ENCODE measurements at regions not wholly inside any gene's neighbourhood (a gene's known extent, or its start where the extent isn't known, plus 50 kb on each side); places are given as distances from the start of the nearest gene placed in this dataset.

DNA sequence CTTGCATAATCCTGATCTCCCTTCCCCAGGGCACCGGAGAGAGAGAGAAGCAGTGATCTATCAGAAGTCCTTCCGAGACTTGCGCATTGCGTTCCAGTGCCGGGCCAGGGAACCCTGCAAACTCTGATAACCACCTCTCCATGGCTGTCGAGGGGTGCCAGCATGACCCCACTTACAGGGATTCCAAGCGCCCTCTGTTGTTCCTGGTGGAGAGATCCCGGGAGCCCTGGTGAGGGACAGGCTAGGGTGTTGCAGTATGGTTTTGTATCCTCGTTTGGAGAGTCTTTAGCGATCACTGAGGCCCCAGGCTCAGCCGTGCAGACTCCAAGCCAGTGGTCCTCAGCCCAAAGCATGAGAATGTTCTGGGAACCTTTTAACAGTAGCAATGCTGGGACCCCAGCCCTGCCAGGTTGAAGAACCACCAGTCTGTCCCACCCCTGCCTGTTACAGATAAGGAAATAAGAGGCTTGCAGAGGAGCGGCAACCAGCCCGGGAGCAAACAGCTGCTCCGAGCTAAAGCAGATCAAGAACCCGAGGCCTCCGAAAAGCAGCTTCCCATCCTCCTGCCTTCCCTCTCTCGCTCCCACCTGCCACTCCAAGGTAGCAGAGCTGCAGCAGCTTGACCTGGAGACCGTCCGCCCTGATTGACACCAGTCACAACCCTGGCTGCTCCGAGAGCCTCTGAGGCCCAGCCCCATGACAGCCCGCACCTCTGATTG lies 150.3 kb upstream of the RPL38 start:
- DNase-seq = no peak

DNA sequence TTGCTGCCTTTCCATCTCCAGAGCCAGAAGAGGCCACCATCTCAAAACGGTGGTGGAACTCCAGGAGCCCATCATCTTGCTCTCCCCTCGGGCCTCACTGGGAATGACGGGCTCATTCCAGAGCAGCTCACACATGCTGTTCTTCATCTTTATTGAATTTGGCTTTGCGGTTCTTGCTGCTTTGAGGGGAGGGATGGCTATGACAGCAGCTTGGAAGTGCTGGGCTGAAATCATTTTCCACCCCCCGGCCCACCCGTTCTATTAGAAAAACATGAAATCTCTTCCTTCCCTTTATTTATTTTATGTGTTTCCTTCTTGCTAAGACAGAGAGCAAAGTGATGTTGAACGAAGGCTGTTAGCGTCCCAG lies 149.8 kb upstream of the RPL38 start:
- DNase-seq = peak; percentile 70

DNA sequence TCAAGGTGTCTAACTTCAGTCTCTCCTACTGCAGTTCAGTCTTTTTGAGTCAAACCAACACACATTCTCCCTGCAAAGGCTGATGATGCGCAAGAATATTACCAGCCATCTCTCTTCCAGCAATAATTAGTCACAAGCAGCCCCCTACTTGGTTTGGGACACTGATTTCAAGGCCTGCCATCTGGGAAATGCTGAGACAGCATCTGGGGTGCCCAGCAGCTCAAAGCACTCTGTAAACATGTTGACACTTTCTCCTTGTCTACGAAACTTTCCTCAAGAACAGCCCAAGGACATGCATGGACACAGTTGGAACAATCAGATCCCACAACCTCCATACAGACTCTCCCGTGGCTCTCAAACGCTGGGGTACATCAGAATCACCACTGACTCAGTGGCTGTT lies 149.2 kb upstream of the RPL38 start:
- no peak for DNase-seq

DNA sequence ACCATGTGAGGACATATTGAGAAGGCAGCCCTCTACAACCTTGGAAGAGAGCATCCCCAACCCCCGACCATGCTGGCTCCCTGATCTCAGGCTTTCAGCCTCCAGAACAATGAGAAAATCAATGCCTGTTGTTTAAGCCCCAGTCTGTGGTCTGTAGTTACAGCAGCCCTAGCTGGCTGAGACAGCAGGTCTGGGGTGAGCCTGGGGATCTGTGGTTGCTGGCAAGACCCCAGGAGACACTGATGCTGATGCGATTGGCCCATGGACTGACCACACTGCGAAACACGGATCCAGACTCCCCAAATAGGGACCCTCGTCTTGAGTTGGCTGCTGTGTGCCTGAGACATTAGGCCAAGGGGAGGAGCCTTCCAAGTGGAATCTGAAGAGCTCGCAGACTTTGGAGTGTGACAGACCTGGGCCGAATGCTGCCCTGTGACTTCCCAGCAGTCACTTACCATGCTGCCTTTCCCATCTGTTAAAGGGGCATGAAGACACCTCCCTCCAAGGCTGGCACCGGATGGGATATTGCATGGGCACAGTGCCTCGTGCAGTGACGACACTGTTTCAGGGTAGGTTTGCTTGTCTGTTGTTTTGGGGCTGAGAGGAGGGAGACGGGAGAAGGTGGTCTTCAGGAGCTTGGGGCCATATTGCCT lies 147.8 kb upstream of the RPL38 start:
- DNase-seq = peak; percentile 24

DNA sequence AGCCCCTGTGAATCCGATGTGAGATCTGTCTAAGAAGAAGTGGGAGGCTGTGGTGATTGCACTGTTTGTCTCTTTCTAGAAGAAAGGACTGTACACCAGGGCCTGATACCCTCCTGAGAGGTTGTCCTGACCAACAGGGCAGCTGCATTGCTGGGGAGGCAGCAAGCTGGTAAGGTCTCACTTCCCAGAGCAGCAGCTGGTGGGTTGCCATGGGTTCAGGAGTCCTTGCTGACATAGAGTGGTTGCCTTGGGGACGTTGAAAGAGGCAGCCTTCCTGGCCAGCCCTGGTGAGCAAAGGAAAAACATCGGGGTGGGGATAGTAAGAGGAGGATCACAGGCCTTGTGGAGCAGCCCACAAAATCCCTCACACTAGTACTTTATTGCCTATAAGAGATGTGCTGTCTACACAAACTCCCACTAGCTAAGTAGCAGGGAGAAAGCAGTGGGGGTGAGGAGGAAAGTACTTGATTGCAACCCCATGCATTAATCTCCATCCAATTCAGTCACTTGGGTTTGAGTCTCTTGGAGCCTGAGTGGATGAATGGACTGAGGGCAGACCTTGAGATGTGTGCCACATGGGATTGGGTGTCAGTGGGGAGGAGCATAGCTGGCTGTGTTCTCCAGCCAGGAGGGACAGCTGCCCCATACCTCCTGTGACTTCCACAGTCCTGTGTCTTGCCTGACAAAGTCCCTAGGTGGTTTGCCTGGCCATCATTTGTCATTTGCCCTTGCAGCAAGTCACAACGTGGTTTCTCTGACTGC lies 143.8 kb upstream of the RPL38 start:
- peak; percentile 56 for DNase-seq

DNA sequence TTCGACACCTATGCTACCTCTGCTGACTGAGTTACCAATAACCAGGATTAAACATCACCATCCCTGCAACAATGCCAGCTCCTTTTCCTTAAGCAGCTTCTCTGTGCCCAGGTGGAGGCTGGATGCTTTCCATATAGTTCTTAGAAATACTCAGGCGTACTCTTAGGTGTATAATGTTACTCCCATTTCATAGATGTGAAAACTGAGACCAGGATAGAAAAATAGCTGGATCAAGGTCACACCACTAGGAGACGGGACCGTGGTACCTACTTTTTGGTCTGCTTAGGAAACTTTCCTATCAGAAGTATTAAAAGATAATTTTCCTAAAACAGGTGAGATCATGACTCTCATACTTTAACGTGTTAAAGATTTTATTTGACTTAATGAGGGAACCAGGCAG lies 141.7 kb upstream of the RPL38 start:
- DNase-seq = no peak

DNA sequence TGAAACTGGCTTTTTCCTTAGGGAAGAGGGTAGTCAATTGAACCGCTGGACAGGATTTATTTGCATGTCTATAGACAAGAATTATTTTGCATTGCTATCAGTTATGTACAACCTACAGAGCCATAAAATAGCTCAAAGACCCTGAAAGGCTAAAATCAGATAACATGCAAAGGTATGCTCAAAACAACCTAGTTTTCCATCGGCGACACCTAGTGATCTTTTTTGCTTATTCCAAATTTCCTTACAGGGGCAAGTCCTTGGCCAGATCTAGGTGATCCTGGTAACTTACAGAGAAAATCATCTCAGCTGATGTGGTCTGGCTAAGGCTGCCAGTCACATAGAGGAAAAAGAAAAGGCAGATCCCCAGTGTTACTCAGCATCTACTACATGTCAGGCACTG lies 141.2 kb upstream of the RPL38 start:
- no peak for DNase-seq

DNA sequence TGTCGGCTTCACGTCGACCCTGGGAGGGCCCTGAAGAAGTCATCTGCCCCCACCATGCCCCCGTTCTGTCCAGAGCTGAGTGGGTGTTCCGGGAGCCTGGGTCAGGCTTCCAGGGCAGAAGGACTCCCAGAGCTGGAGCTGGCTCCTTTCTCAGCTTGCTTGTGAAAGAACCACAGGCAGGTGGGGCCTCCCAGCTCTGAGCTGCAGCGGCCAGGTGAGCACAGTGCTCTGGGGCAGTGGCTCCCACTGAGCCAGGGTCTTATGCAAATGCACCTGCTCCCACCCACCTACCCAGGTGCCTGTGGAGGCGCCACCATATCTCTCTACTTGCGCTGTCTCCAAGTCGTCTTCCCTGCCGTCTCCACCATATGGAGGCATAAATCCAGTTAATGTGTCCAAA lies 140.0 kb upstream of the RPL38 start:
- DNase-seq = no peak

DNA sequence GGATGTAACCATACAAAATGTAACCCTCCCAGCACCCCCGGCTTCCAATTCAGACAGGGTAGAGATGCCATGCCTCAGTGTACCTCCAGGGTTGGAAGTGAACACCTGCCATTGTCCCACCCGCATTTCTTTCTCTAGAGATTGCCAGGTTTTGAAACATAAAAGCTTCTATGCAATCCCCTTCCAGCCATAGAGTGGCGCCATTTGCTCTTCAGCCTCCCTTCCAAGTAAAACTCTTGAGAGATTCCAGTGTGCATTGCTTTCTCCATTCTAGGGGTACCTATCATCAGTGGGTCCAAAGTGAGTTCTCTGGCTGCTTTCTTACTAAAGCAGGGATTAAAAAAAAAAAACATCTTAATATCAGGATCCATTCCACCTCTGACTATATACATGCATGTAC lies 133.1 kb upstream of the RPL38 start:
- no peak for DNase-seq

DNA sequence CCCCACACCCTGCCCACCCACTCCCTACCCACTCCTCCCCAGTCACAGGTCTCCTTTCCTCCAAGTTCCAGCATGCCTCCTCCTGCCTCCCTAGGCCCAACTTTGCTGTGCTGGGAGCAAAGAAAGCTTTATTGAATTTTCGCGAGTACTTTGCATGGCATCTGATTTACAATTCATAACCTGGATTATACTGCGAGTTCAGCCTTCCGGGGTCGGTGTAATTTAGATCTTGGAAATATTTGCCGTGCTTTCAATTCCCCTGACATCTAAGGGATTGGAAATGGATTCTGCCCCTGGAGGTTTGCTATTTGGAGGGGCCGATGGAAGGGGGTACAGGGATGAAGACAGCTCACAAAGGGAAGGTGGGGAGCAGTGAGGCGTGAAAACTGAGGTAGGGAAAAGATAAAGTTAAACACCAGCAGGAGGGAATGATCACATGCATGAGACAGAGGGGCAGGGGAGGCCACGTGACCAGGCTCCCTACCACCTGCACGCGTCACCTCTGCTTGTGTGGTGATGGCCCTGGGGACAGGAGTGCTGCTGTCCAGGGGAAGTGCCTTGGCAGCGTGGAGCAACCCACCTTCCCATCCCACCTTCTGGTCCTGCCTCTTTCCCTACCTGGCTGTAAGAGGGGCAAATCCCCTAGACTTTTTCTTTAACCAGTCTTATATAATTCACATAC lies 132.3 kb upstream of the RPL38 start:
- DNase-seq = no peak

DNA sequence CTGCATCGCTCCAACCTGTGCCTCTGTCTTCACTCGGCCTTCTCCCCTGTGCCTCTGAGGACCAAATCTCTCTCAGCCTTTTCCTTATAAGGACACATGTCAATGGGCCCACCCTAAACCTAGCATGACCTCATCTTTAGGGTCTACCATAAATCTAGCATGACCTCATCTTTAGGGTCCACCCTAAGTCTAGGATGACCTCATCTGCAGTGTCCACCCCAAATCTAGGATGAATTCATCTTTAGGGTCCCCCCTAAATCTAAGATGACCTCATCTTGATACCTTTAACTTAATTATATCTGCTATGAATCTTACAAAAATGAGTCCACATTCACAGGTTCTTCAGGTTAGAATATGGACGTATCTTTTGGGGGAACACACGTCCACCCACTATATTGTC lies 131.1 kb upstream of the RPL38 start:
- no peak for DNase-seq

DNA sequence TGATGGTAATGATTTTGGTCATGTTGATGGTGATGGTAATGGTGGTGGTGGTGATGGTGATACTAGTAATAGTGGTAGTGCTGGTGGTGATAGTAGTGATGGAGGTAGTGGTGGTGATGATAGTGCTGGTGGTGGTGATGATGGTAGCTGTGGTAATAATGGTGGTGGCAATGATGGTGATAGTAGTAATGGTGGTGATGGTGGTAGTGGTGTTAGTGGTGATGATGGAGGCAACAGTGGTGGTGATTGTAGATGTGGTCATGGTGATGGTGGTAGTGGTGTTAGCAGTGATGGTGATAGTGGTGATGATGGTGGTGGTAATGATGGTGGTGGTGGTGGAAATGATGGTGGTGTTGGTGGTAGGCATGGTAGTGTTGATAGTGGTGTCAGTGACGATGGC lies 127.0 kb upstream of the RPL38 start:
- no peak for DNase-seq

DNA sequence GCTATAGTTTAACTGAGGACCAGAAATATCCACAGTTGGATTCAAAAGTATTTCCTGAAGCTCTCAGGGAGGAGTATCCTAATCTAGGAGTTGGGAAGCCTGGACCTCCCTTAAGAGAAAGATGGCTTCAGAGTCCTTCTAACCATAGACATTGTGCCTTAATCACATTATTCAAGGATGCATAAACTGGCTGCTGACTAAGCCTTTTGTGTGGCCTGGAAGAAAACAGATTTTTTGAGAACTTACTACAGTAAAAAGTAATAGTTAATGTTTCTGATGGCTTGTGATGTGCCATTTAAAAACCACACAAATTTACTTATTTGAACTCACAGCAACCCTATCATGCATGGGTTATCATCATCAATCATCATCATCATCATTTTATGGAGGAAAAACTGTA lies 126.2 kb upstream of the RPL38 start:
- DNase-seq = no peak

DNA sequence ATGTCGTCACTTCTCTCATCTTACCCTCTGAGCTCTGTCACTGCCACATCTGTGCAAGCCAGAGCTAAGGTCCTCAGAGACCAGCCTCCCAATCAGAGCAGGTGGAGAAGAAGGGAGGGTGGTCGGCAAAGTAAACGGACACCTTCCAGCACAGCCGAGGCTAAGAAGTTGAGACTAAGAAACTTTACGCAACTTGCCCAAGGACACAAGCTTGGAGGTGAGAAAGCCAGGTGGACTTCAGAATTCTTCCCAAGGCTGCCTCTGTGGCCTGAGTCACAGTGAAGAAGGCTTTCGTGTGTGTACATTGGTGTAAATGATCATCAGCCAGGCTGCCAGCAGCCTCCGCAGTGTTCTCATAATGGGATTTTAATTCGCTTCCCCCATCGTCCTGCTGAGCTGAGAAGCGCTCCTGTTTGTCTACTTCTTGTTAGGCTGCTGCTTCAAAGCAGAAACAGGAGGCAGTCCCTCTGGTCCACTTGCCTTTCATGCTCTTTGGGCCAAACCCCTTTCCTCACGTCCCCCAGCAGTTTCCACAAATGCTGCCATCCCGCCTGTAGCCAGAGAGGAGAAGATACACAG lies 125.0 kb upstream of the RPL38 start:
- no peak for DNase-seq

DNA sequence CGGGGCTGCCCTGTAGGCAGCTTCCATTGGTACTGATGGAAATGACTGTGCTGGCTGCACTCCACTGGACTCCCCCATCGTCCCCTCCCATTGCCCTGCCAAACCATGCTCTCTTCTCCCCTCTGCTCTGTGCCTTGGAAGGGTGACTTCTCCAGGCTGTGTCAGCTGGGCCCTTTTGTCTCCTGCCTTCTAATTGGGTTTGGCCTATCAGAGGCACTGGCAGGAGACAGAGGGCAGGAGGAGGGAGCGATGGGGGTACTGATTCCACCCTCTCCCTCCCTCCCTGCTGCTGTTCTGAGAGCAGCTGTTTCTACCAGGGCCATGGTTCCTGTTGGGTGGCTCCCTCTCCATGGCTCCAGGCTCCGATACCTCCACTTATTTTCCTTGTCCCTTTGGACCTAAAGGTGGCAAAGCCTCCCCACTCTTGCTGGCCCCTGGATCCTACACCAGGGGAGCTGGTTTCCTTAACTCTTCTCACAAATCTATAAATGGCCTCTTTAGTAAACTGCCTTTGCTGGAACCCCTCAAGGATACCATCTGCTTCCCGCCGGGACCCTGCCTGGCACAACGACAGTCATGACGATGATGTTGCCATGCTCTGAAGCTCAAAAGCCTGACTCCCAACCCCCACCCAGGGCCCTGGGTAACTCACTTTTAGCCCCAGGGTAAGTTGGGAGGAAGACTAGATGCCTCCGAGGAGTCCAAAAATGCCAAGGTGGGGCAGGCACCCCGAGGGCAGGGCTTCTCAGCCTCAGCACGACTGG lies 123.8 kb upstream of the RPL38 start:
- peak; percentile 69 for DNase-seq

DNA sequence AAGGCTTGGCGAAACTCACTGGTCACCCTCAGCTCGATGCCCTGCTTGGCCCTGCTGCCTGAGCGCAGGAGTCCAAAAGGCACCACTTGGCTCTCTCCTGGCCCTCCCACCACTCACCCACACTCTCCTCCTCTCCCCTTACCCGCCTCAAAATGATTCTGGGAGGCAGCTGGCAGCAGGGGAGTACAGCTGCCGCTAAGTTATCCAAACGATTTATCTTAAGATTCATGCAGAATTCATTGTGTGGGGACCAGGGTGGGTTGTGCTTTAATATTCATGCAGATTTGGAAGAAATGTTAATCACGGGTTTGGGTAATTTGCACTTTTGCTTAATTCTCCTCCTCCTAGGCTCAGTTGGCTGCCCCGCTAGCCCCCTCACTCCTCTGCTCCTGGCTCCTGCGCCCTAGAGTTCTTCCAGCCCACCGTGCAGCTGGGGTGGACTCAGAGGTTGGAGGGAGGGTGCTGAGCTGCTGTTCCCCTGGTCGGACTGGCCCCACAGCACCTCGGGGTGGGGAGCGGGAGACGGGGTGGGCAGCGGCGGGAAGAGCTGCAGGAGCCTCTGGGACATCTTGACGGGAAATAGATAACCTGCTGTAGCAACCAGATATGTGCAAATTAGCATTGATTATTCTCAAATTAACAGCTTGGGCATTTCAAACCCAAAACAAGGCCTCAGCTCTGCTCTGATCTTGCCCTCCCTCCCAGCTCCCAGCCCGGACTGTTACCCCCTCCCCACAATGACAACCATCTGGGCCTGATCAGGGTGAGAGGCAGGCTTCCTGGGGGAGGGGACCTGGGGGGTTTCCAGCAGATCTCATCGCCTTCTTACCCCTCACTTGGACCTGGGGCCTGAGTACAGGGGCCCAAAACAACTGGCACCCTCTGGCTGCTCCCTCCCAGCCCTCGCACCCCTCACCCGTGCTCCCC lies 122.6 kb upstream of the RPL38 start:
- peak; percentile 79 for DNase-seq

DNA sequence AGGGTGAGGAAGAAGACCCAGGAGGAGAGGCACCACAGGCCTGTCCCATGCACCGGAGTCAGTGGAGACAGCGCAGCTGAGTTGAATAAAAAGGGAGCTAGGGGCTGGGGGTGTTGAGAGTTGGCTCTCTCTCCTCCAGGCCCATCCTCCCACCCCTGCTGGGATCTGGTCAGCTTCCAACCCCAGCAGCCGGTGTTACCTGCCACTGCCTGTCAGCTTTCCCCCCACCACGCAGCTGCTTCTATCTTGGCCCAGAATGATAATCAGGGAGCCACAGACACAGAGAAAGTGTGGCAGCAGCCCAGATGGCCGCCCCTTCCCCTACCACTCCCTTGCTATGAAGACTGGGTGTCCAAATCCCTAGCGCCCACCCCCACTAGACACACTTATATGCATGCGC lies 120.6 kb upstream of the RPL38 start:
- peak; percentile 82 for DNase-seq

DNA sequence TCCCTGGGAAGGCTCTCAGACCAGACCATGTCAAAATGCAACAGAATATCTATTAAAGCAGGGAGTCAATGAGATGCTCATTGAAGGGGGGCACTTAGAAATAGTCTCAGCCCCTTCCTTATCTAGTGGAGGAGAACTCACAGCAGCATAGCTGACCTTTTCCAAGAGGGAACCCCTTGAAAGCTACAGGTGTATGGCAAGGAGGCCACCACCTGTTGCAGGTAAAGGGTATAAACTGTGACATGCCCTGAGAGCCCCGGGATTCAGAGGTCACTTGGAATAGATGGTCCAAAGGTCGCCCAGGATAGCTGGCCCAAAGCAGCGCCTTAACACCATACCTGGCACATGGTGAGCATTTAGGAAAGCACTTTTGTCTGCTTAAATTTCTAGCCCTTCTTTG lies 120.2 kb upstream of the RPL38 start:
- no peak for DNase-seq

DNA sequence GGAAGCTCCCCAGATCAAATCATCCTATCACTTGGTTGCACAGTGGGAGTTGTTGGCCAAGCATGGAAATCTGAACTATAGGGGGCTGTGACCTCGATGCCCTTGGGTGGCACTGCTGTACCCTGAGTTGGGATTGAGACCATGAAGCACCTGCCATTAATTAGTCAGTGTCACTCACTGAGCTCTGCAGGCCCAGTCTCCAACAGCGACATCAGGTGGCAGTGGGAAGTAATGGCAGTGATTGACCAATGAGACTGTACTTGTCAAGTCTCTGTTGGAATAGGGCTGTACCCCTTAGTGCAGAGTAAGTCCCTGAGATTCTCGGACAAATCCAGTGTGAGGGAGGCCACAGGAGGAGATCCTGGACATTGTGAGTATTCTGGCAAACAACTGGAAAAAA lies 118.0 kb upstream of the RPL38 start:
- DNase-seq = no peak

DNA sequence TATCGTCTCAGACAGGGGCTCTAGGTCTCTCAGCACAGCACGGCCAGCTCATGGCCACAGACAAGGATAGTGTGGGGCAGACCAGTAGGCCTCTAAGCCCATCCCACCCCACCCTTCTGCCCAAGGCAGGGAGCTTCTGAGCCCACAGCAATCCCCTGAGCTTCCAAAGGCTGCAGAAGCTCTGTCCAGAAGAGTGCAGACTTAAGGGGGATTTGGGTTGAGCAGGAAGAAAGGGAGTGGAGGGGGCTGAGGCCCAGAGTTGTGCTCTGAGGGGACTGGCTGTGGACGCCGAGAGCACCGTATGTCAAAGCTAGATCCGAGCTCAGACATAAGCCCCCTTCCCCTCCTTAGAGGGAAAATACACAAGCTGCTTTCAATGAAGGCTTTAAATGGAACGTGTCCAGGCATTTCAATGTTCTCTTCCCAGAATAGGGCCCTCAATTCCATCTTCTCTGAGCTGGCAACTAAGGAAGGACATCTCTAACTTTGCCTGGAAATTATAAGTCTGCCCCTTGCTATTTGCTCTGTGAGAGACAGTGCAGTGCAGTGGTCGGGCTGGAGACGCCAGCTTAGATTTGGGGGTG lies 116.4 kb upstream of the RPL38 start:
- no peak for DNase-seq

Data from tongue (tissue), 1 donor.